Ecto neural progenitor cell (in vitro differentiated cells): ENCODE measurements at regions not wholly inside any gene's neighbourhood (a gene's known extent, or its start where the extent isn't known, plus 50 kb on each side); places are given as distances from the start of the nearest gene placed in this dataset.

Experiments
- DNase-seq: peaks from one replicate; pipeline ENCODE4 v3.0.0-alpha.2; 2018; ENCODE audit warnings: low spot score

GRCh38 chr14:86513564-86513963, 983.6 kb downstream of the FLRT2 start:
- DNase-seq: no peak

- DNase-seq: no peak
These were observed 983.1 kb downstream of the FLRT2 start for GRCh38 chr14:86513056-86513455.

DNA sequence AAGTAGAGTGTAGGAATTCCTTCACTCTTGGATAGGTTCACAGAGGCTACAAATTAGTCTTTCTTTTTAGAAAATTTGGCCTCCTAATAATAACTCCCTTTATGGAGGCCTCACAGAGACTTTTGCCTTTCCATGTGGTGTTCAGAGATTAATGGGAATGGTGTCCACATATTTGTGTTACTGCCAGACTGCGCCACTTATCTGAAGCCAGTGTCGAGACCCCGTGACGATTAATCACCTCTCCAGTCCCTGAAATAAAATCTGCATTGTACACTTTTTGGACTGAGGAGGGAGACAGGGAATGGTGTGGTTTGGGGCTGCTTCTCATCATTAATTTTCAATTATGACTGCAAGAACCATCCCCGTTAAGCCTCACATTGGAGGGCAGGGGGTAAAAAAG, 980.5 kb downstream of the FLRT2 start:
- DNase-seq: no peak

DNA sequence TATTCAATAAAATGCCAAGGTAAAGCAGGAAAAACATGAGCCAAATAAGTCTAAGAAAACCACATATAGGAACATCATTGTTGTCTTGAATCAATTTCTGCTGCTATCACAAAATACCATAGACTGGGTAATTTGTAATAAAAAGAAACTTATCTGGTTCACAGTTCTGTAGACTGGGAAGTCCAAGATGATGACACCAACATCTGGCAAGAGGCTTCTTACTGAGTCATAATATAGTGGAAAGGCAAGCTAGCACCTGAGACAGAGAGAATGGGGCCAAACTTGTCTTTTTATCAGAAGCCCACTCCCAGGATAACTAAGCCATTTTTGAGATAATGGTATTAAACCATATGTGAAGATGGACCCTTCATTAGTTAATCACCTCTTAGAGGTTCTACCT, 975.9 kb downstream of the FLRT2 start:
- DNase-seq: no peak

DNA sequence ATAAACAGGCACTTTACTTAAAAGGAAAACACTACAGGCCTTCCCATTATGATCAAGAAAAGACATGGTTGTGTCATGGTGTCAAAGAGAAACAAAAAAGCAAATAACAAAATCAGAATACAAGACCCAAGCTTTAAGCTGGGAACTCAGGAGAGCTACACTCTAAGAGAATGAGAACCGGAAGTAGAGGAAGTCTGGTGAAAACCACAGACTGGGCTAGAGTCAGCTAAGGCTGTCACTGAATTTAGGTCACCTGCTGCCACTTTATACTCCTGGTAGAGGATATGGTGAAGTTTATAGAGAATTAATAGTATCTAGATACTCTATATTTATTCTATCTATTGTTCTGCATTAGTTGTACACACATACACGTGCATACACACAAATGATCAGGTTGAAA, 971.7 kb downstream of the FLRT2 start:
- no peak for DNase-seq

DNA sequence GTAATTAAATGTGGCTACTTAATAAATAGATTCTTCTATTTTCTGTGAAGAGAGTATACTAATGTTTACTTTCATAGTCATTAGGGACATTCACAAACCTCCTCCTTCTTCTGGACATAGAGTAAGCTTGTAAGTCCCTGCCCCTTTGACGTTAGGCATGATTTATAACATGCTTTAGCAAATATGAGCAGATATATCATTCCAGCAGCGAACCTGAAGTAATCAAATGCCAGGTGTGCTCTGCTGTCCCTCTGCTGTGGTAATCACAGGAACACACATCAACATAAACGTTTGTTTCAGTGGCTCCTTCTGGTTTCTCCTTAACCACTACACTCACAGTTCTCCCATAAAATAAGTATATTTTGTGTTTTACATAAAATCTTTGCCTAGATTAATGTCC, 961.8 kb downstream of the FLRT2 start:
- DNase-seq: no peak

GRCh38 chr14:86481104-86481503, 951.2 kb downstream of the FLRT2 start:
- no peak for DNase-seq

GRCh38 chr14:86464341-86464740, 934.4 kb downstream of the FLRT2 start:
- DNase-seq: no peak

GRCh38 chr14:86462193-86462753, 932.3 kb downstream of the FLRT2 start:
- no peak for DNase-seq

GRCh38 chr14:86457481-86458135, 927.7 kb downstream of the FLRT2 start:
- DNase-seq: no peak

GRCh38 chr14:86450085-86450484, 920.1 kb downstream of the FLRT2 start:
- no peak for DNase-seq

GRCh38 chr14:86442135-86442534, 912.2 kb downstream of the FLRT2 start:
- DNase-seq: no peak

- DNase-seq: no peak
These were observed 900.9 kb downstream of the FLRT2 start for GRCh38 chr14:86430853-86431252.

- no peak for DNase-seq
These were observed 893.3 kb downstream of the FLRT2 start for GRCh38 chr14:86423214-86423613.

DNA sequence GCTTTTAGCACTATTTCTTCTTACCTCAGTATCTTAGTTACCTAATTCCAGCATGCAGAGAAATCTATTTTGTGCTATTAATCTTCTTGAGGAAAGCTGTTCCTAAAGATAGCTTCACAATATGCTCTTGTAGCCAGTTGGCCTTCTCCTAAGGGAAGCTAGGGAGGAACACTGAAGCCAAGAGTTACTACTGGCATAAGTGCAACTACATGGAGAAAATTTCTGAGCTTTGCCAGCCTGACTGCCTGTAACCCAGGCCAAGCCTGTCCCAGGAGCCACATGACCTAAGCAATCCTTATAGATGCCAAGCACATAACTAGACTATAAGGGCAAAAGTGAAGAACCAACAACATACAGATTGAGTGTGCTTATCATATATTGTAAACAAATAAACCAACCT, 890.2 kb downstream of the FLRT2 start:
- DNase-seq: no peak

GRCh38 chr14:86414146-86414545, 884.2 kb downstream of the FLRT2 start:
- no peak for DNase-seq

DNA sequence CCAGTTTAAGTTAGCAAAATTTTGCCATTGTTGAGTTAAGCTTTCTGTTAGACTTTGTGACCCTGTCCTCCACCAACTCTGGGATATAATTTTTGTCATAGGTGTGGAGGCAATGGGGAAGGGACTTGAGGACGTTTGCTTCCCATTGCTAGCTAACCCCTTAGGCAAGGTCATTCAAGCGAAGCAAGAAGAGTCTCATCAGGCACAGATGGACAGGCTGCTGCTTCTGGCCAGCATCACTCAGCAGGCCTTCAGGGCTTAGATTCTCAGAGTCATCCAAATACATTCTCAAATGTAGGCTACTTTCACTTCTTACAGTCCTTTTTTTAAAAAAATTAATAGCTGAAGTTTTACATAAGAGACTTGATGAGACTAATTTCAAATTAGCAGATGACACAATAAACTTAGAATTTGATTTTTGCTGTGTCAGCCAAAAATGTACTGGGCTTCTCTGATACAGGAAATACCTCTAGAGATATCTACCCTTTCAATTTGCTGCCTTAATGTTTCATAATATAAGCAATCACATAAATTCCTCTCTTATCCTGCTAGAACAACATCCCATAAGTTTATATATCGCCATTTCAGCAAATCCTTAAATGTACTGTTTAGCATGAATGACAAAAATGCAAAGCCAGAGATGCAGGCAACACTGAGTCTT, 875.2 kb downstream of the FLRT2 start:
- no peak for DNase-seq

- DNase-seq: no peak
These were observed 874.5 kb downstream of the FLRT2 start for GRCh38 chr14:86404425-86404824.

GRCh38 chr14:86402545-86402944, 872.6 kb downstream of the FLRT2 start:
- no peak for DNase-seq

DNA sequence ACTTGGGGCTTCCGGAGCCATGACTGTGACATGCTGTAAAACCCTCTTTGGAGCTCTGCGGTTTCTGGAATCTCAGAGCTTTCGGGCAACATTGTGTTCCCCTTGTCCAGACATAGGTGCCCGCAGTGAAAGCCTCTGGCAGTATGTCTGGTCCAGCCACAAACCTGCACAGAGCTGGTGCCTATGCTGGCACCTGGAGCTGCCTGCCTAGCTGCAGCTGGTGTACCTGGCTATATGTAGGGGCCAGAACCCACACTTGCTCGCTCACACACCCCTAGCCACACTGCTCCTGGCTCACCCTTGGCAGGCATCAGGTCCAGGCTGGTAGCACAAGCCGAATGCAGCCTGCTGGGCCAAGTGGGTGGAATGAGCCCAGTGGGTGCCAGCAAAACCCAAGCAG, 861.1 kb downstream of the FLRT2 start:
- DNase-seq: no peak

DNA sequence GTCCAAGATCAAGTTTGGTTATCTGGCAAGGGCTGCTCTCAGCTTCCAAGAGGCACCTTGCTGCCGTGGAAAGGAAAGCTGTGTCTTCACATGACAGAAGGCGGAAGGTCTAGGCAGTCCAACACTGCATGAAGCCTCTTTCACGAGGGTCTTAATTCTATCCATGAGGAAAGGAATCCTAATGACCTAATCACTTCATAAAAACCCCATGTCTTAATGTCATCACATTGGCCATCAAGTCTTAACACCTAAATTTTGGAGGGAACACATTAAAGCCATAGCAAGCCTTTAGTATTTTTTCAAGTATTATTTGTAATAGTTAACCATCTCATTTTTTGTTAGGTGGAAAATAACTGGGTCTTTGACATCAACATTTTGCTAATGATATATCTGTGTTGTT, 858.3 kb downstream of the FLRT2 start:
- DNase-seq: no peak

GRCh38 chr14:86373886-86374285, 843.9 kb downstream of the FLRT2 start:
- DNase-seq: no peak

DNA sequence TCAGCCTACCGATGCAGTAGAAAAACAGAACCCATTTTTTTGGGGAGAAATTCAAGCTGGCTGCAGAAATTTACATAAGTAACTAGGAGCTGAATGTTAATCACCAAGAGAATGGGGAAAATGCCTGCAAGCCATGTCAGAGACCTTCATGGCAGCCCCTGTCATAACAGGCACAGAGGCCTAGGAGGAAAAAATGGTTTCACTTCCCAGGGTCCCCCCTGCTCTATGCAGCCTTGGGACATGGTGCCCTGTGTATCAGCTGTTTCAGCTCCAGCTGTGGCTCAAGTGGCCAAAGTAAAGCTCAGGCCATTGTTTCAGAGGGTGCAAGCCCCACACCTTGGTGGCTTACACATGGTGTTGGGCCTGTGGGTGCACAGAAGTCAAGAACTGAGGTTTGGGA, 842.5 kb downstream of the FLRT2 start:
- no peak for DNase-seq

DNA sequence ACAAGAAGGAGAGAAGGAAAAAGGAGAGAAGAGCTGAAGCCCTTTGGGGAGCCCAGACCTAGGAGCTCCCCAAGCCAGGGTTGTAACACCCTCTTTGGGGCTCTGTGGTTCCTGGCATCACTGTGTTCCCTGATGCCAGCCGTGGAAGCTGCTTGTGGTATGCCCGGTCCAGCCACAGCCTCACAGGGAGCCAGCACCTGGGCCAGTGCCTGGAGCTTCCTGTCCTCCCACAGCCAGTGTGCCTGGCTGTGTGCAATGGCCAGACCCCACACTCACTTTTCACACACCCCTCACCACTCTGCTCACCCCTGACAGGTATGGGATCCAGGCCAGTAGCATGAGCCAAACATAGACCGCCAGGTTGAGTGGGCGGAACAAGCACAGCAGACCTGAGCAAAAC, 834.7 kb downstream of the FLRT2 start:
- no peak for DNase-seq
